GM23338 (cell line): ENCODE measurements at regions not wholly inside any gene's neighbourhood (a gene's known extent, or its start where the extent isn't known, plus 50 kb on each side); places are given as distances from the start of the nearest gene placed in this dataset.

ENCODE experiments used
- ATAC-seq: fragments of 200-7000 bp; cut with Tn5 transposase; 3 replicates; pipeline ENCODE4 v1.9.1; 2020
- DNase-seq: peaks from one replicate; pipeline ENCODE4 v3.0.0-alpha.2; 2015; ENCODE audit warnings: low spot score
- H2AFZ ChIP-seq: fragments of 200-600 bp; sonication (generic); 2 replicates; pipeline ENCODE4 v1.8.0; 2016; ENCODE audit warnings: antibody characterized with exemption, mild to moderate bottlenecking, moderate library complexity
- H3F3A ChIP-seq: fragments of 200-600 bp; sonication (generic); replicated peaks from 2 replicates; pipeline ENCODE4 v1.8.0; 2017; ENCODE audit warnings: antibody characterized with exemption, mixed run types, low read depth
- H3K27ac ChIP-seq: fragments of 200-600 bp; sonication (generic); 2 replicates; pipeline ENCODE4 v1.6.1; 2016; ENCODE audit warnings: low read depth
- H3K27me3 ChIP-seq: fragments of 200-600 bp; sonication (generic); 2 replicates; pipeline ENCODE4 v1.8.0; 2016; ENCODE audit warnings: mild to moderate bottlenecking, mixed run types, moderate library complexity; ENCODE audit not compliant: insufficient read depth
- H3K36me3 ChIP-seq: fragments of 200-600 bp; sonication (generic); 2 replicates; pipeline ENCODE4 v1.8.0; 2016; ENCODE audit warnings: mild to moderate bottlenecking; ENCODE audit not compliant: insufficient read depth
- H3K4me1 ChIP-seq: fragments of 200-600 bp; sonication (generic); 2 replicates; pipeline ENCODE4 v1.8.0; 2016; ENCODE audit warnings: mild to moderate bottlenecking, moderate library complexity; ENCODE audit not compliant: insufficient read depth
- H3K4me2 ChIP-seq: fragments of 200-600 bp; sonication (generic); 2 replicates; pipeline ENCODE4 v1.7.1; 2017; ENCODE audit warnings: mixed run types
- H3K4me3 ChIP-seq: fragments of 200-600 bp; sonication (generic); 2 replicates; pipeline ENCODE4 v1.6.1; 2016; ENCODE audit warnings: mixed run types
- H3K79me2 ChIP-seq: fragments of 200-600 bp; sonication (generic); replicated peaks from 2 replicates; pipeline ENCODE4 v1.8.0; 2017; ENCODE audit warnings: mild to moderate bottlenecking; ENCODE audit not compliant: insufficient read depth
- H3K9me2 ChIP-seq: fragments of 200-600 bp; sonication (generic); 2 replicates; pipeline ENCODE4 v1.8.0; 2017; ENCODE audit not compliant: insufficient read depth
- H4K20me1 ChIP-seq: fragments of 200-600 bp; sonication (generic); replicated peaks from 2 replicates; pipeline ENCODE4 v1.8.0; 2017; ENCODE audit warnings: mild to moderate bottlenecking; ENCODE audit not compliant: insufficient read depth
- H3K27ac Mint-ChIP-seq: 2 replicates; pipeline ENCODE4 v1.8.0; 2020; ENCODE audit warnings: inconsistent platforms, mild to moderate bottlenecking, moderate library complexity, mixed read lengths
- H3K27me3 Mint-ChIP-seq: 3 replicates; pipeline ENCODE4 v1.8.0; 2022; ENCODE audit warnings: low read depth, mild to moderate bottlenecking, moderate library complexity, mixed read lengths, inconsistent platforms; ENCODE audit not compliant: insufficient read depth, poor library complexity
- H3K36me3 Mint-ChIP-seq: 3 replicates; pipeline ENCODE4 v1.8.0; 2021; ENCODE audit warnings: low read depth, mild to moderate bottlenecking, inconsistent platforms, moderate library complexity, mixed read lengths
- H3K4me1 Mint-ChIP-seq: 3 replicates; pipeline ENCODE4 v1.8.0; 2020; ENCODE audit warnings: mild to moderate bottlenecking, inconsistent platforms, mixed read lengths
- H3K4me3 Mint-ChIP-seq: 3 replicates; pipeline ENCODE4 v1.8.0; 2021; ENCODE audit warnings: moderate library complexity, mild to moderate bottlenecking, inconsistent platforms, mixed read lengths
- H3K9me3 Mint-ChIP-seq: 3 replicates; pipeline ENCODE4 v1.8.0; 2020; ENCODE audit warnings: moderate library complexity, mild to moderate bottlenecking, inconsistent platforms, mixed read lengths
- CREB1 ChIP-seq: fragments of 250-450 bp; sonication (Bioruptor Pico); IDR thresholded peaks from 2 replicates; pipeline ENCODE4 v1.5.0; 2020; ENCODE audit warnings: low read depth, mild to moderate bottlenecking, moderate library complexity
- EZH2 ChIP-seq: fragments of 200-600 bp; sonication (generic); IDR thresholded peaks from one replicate; pipeline ENCODE4 v1.8.0; 2017; ENCODE audit warnings: antibody characterized with exemption, mild to moderate bottlenecking, low read depth; ENCODE audit not compliant: unreplicated experiment
- EZH2phosphoT487 ChIP-seq: fragments of 200-600 bp; sonication (generic); IDR thresholded peaks from one replicate; pipeline ENCODE4 v1.8.1; 2018; ENCODE audit warnings: antibody characterized with exemption; ENCODE audit not compliant: unreplicated experiment
- JUNB ChIP-seq: IDR thresholded peaks from one replicate; pipeline ENCODE4 v1.6.1; 2016; ENCODE audit warnings: antibody characterized with exemption; ENCODE audit not compliant: unreplicated experiment
- NANOG ChIP-seq: IDR thresholded peaks from 2 replicates; pipeline ENCODE4 v1.6.1; 2016; ENCODE audit warnings: antibody characterized with exemption, borderline replicate concordance
- POLR2AphosphoS5 ChIP-seq: IDR thresholded peaks from 2 replicates; pipeline ENCODE4 v1.6.1; 2016; ENCODE audit warnings: antibody characterized with exemption, low read depth
- TF ChIP-seq, protein P1 (sequence below): IDR thresholded peaks from one replicate; pipeline ENCODE4 v1.6.1; 2018; ENCODE audit warnings: antibody characterized with exemption; ENCODE audit not compliant: unreplicated experiment
- TF ChIP-seq, protein P2 (sequence below): fragments of 250-450 bp; sonication (Bioruptor Pico); IDR thresholded peaks from 2 replicates; pipeline ENCODE4 v1.5.0; 2020; ENCODE audit warnings: mild to moderate bottlenecking, moderate library complexity

DNA sequence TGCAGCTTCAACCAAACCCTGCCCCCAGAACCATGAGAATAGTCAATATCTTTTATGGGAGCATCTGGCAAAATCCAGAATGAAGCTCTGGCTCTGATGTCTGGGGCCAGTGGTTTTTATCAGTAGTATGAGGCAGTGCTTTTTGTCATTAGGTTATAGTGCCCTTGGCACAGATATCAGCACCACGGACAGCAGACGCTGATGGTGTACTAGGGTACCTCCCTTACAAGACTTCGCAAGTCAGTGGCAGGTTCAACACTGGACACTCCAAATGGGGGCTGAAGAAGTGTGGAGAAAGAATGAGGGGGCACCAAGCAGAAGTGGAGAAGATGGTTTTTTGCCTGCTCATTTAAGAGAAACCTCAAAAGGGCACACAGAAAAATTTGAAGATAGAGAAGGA, 68.2 kb upstream of the E2F7 start:
- H3K36me3 Mint-ChIP-seq: no peaks in the 10 kb centered on the region
- H3K27ac ChIP-seq: no peak overlapping the region
- TF ChIP-seq CREB1 (CRISPR knock-in tag) (no peak), POLR2AphosphoS5 (no peak)
- TF ChIP-seq, protein P1, sequence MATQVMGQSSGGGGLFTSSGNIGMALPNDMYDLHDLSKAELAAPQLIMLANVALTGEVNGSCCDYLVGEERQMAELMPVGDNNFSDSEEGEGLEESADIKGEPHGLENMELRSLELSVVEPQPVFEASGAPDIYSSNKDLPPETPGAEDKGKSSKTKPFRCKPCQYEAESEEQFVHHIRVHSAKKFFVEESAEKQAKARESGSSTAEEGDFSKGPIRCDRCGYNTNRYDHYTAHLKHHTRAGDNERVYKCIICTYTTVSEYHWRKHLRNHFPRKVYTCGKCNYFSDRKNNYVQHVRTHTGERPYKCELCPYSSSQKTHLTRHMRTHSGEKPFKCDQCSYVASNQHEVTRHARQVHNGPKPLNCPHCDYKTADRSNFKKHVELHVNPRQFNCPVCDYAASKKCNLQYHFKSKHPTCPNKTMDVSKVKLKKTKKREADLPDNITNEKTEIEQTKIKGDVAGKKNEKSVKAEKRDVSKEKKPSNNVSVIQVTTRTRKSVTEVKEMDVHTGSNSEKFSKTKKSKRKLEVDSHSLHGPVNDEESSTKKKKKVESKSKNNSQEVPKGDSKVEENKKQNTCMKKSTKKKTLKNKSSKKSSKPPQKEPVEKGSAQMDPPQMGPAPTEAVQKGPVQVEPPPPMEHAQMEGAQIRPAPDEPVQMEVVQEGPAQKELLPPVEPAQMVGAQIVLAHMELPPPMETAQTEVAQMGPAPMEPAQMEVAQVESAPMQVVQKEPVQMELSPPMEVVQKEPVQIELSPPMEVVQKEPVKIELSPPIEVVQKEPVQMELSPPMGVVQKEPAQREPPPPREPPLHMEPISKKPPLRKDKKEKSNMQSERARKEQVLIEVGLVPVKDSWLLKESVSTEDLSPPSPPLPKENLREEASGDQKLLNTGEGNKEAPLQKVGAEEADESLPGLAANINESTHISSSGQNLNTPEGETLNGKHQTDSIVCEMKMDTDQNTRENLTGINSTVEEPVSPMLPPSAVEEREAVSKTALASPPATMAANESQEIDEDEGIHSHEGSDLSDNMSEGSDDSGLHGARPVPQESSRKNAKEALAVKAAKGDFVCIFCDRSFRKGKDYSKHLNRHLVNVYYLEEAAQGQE: peak; percentile 93
- no peaks in the 10 kb centered on the region for H3K4me1 ChIP-seq
- no peaks in the 10 kb centered on the region for H3K4me1 Mint-ChIP-seq
- H3K9me3 Mint-ChIP-seq: no peaks in the 10 kb centered on the region
- no peaks in the 10 kb centered on the region for H3K79me2 ChIP-seq
- no peak overlapping the region for H2AFZ ChIP-seq
- ATAC-seq (peak; percentile 90), DNase-seq (peak; percentile 86)
- H3F3A ChIP-seq: no peaks in the 10 kb centered on the region
- H3K36me3 ChIP-seq: no peaks in the 10 kb centered on the region
- H3K27ac Mint-ChIP-seq: no peak overlapping the region
- H3K4me2 ChIP-seq: no peak overlapping the region
- H3K4me3 ChIP-seq: no peak overlapping the region
- H3K9me2 ChIP-seq: no peaks in the 10 kb centered on the region
- no peak overlapping the region for H3K4me3 Mint-ChIP-seq
- no peaks in the 10 kb centered on the region for H3K27me3 Mint-ChIP-seq
- no peaks in the 10 kb centered on the region for H4K20me1 ChIP-seq
- no peaks in the 10 kb centered on the region for H3K27me3 ChIP-seq

DNA sequence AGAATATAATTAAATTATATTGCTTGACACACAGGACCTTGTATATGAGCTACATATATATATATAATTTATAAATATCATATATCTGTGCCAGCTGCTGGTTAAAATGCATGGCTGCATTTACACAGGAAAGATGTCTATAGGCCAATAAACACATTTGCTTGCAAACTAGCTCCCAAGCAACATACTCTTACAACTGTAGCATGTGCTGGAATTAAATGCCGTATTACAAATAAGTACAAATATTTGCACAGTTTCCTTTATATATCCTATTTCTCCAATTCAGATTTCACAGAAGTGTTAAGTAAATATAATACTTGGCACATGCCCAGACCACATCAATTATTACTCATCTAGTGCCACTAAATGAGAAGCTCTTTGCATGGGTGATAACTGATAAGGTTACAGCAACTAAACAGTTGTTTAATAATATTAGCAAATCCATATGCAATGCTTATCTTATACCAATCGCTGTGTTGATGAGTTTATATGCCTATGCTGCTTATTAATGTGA, 66.7 kb upstream of the E2F7 start:
- Mint-ChIP-seq H3K27me3 (no peaks in the 10 kb centered on the region), H3K4me3 (no peak overlapping the region), H3K4me1 (no peaks in the 10 kb centered on the region), H3K9me3 (no peaks in the 10 kb centered on the region), H3K36me3 (no peaks in the 10 kb centered on the region), H3K27ac (no peak overlapping the region)
- Histone ChIP-seq H3K27ac (no peak overlapping the region), H3K4me1 (no peaks in the 10 kb centered on the region), H3K79me2 (no peaks in the 10 kb centered on the region), H3K4me3 (no peak overlapping the region), H3K36me3 (no peaks in the 10 kb centered on the region), H3K4me2 (no peak overlapping the region), H3K9me2 (no peaks in the 10 kb centered on the region), H3F3A (no peaks in the 10 kb centered on the region), H4K20me1 (no peaks in the 10 kb centered on the region), H2AFZ (no peak overlapping the region), H3K27me3 (no peaks in the 10 kb centered on the region)
- no peak for ATAC-seq
- no peak for DNase-seq
- TF ChIP-seq, protein P2, sequence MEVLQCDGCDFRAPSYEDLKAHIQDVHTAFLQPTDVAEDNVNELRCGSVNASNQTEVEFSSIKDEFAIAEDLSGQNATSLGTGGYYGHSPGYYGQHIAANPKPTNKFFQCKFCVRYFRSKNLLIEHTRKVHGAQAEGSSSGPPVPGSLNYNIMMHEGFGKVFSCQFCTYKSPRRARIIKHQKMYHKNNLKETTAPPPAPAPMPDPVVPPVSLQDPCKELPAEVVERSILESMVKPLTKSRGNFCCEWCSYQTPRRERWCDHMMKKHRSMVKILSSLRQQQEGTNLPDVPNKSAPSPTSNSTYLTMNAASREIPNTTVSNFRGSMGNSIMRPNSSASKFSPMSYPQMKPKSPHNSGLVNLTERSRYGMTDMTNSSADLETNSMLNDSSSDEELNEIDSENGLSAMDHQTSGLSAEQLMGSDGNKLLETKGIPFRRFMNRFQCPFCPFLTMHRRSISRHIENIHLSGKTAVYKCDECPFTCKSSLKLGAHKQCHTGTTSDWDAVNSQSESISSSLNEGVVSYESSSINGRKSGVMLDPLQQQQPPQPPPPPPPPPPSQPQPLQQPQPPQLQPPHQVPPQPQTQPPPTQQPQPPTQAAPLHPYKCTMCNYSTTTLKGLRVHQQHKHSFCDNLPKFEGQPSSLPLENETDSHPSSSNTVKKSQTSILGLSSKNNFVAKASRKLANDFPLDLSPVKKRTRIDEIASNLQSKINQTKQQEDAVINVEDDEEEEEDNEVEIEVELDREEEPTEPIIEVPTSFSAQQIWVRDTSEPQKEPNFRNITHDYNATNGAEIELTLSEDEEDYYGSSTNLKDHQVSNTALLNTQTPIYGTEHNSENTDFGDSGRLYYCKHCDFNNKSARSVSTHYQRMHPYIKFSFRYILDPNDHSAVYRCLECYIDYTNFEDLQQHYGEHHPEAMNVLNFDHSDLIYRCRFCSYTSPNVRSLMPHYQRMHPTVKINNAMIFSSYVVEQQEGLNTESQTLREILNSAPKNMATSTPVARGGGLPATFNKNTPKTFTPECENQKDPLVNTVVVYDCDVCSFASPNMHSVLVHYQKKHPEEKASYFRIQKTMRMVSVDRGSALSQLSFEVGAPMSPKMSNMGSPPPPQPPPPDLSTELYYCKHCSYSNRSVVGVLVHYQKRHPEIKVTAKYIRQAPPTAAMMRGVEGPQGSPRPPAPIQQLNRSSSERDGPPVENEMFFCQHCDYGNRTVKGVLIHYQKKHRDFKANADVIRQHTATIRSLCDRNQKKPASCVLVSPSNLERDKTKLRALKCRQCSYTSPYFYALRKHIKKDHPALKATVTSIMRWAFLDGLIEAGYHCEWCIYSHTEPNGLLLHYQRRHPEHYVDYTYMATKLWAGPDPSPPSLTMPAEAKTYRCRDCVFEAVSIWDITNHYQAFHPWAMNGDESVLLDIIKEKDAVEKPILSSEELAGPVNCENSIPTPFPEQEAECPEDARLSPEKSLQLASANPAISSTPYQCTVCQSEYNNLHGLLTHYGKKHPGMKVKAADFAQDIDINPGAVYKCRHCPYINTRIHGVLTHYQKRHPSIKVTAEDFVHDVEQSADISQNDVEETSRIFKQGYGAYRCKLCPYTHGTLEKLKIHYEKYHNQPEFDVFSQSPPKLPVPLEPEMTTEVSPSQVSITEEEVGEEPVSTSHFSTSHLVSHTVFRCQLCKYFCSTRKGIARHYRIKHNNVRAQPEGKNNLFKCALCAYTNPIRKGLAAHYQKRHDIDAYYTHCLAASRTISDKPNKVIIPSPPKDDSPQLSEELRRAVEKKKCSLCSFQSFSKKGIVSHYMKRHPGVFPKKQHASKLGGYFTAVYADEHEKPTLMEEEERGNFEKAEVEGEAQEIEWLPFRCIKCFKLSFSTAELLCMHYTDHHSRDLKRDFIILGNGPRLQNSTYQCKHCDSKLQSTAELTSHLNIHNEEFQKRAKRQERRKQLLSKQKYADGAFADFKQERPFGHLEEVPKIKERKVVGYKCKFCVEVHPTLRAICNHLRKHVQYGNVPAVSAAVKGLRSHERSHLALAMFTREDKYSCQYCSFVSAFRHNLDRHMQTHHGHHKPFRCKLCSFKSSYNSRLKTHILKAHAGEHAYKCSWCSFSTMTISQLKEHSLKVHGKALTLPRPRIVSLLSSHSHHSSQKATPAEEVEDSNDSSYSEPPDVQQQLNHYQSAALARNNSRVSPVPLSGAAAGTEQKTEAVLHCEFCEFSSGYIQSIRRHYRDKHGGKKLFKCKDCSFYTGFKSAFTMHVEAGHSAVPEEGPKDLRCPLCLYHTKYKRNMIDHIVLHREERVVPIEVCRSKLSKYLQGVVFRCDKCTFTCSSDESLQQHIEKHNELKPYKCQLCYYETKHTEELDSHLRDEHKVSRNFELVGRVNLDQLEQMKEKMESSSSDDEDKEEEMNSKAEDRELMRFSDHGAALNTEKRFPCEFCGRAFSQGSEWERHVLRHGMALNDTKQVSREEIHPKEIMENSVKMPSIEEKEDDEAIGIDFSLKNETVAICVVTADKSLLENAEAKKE (CRISPR knock-in tag): no peak
- TF ChIP-seq EZH2 (no peak), POLR2AphosphoS5 (no peak), EZH2phosphoT487 (no peak), CREB1 (CRISPR knock-in tag) (no peak), NANOG (no peak), JUNB (no peak)
- TF ChIP-seq, protein P1: no peak
